ENCODE measurements at regions not wholly inside any gene's neighbourhood (a gene's known extent, or its start where the extent isn't known, plus 50 kb on each side); places are given as distances from the start of the nearest gene placed in this dataset.

GRCh38 chr5:145557345-145557744 is 277.8 kb downstream of the PRELID2 start:
- no peak overlapping the region for H2BK20ac ChIP-seq (ENCODE audit: low read depth, low read length)
- H3K9me1 ChIP-seq (ENCODE audit: insufficient read depth, low read length) = no peaks in the 10 kb centered on the region
- no peak overlapping the region for H3K4me3 ChIP-seq (ENCODE audit: insufficient read depth, low read depth, low read length)
- H2AFZ ChIP-seq (replicated peaks; ENCODE audit: low read length, poor library complexity) = no peak overlapping the region
- no peak overlapping the region for H3K56ac ChIP-seq (ENCODE audit: extremely low read depth, insufficient read depth, low read length)
- H3K18ac ChIP-seq (ENCODE audit: low read depth, low read length) = no peak overlapping the region
- ChIA-PET POLR2A (ENCODE audit: unreplicated experiment) (no interaction called here), CTCF (no interaction called here)
- DNase-seq (no peak), ATAC-seq (ENCODE audit: low read depth) (no peak)
- H4K20me1 ChIP-seq (ENCODE audit: insufficient read depth, low read length) = no peaks in the 10 kb centered on the region
- in situ Hi-C loops (cut with MboI; ENCODE audit: low sequenced_read_pairs) = no loop called here
- H2BK5ac ChIP-seq (ENCODE audit: low read depth, low read length, poor library complexity, severe bottlenecking) = no peak overlapping the region
- no peak overlapping the region for H3K23ac ChIP-seq (ENCODE audit: low read depth, low read length)
- H3K36me3 ChIP-seq (ENCODE audit: control insufficient read depth, insufficient read depth, low read length) = no peaks in the 10 kb centered on the region
- dilution Hi-C loops (cut with HindIII; ENCODE audit: low sequenced_read_pairs, unreplicated experiment) = no loop called here
- H3K79me1 ChIP-seq (ENCODE audit: low read depth in 1 of 2, low read length in 2 of 2) = no peaks in the 10 kb centered on the region
- no peak overlapping the region for H2AK5ac ChIP-seq (ENCODE audit: low read depth, low read length)
- no peak overlapping the region for H3K27ac ChIP-seq (ENCODE audit: insufficient read depth, low read length)
- H3K4ac ChIP-seq (ENCODE audit: low read depth, low read length) = no peak overlapping the region
- H3K27me3 ChIP-seq (ENCODE audit: control insufficient read depth, insufficient read depth, low read length) = no peaks in the 10 kb centered on the region
- no peak overlapping the region for H2BK120ac ChIP-seq (ENCODE audit: low read depth, low read length)
- H3K14ac ChIP-seq (replicated peaks; ENCODE audit: low read depth, low read length) = no peak overlapping the region
- no peak overlapping the region for H2BK15ac ChIP-seq (ENCODE audit: low read depth, low read length)
- no peak overlapping the region for H4K8ac ChIP-seq (ENCODE audit: low read depth in 2 of 2, low read length in 2 of 2)
- H4K5ac ChIP-seq (ENCODE audit: low read depth, low read length) = no peak overlapping the region
- H2AK9ac ChIP-seq (replicated peaks; ENCODE audit: low read depth, low read length, poor library complexity) = no peak overlapping the region
- no peak overlapping the region for H3K9ac ChIP-seq (ENCODE audit: low read depth, low read length)
- H4K91ac ChIP-seq (ENCODE audit: insufficient read depth, low read depth, low read length) = no peak overlapping the region
- no peaks in the 10 kb centered on the region; the same call in 1 of the 2 replicates for H3K4me1 ChIP-seq (ENCODE audit: control insufficient read depth, insufficient read depth, low read length)
- no TSS peak for BruUV-seq (replicated peaks)
- H3K4me2 ChIP-seq (ENCODE audit: low read depth, low read length) = no peak overlapping the region
- no peaks in the 10 kb centered on the region for H3K9me3 ChIP-seq (ENCODE audit: control insufficient read depth, insufficient read depth, low read length)
- TF ChIP-seq MAZ (IDR thresholded peaks at IDR 0.05; ENCODE audit: borderline replicate concordance, low read depth, low read length) (no peak), CEBPB (IDR thresholded peaks at IDR 0.05; ENCODE audit: low read depth, low read length) (no peak), RAD21 (IDR thresholded peaks at IDR 0.05; ENCODE audit: low read length) (no peak), NFE2L2 (IDR thresholded peaks at IDR 0.05; ENCODE audit: low read depth, low read length) (no peak), MAFK (IDR thresholded peaks at IDR 0.05; ENCODE audit: low read depth, low read length) (no peak), MXI1 (IDR thresholded peaks at IDR 0.05; ENCODE audit: borderline replicate concordance, low read depth, low read length) (no peak), BHLHE40 (IDR thresholded peaks at IDR 0.05; ENCODE audit: low read depth, low read length) (no peak), FOS (IDR thresholded peaks at IDR 0.05; ENCODE audit: low read depth, low read length) (no peak), CHD1 (IDR thresholded peaks at IDR 0.05; ENCODE audit: low read depth, low read length) (no peak), USF2 (IDR thresholded peaks at IDR 0.05; ENCODE audit: low read depth, low read length) (no peak), RCOR1 (IDR thresholded peaks at IDR 0.05; ENCODE audit: insufficient replicate concordance, low read length) (no peak), SMC3 (IDR thresholded peaks at IDR 0.05; ENCODE audit: low read depth, low read length) (no peak), RFX5 (IDR thresholded peaks at IDR 0.05; ENCODE audit: low read depth, low read length) (no peak), POLR2A (IDR thresholded peaks at IDR 0.05; ENCODE audit: low read depth, low read length) (no peak)
- TF ChIP-seq, protein P1, sequence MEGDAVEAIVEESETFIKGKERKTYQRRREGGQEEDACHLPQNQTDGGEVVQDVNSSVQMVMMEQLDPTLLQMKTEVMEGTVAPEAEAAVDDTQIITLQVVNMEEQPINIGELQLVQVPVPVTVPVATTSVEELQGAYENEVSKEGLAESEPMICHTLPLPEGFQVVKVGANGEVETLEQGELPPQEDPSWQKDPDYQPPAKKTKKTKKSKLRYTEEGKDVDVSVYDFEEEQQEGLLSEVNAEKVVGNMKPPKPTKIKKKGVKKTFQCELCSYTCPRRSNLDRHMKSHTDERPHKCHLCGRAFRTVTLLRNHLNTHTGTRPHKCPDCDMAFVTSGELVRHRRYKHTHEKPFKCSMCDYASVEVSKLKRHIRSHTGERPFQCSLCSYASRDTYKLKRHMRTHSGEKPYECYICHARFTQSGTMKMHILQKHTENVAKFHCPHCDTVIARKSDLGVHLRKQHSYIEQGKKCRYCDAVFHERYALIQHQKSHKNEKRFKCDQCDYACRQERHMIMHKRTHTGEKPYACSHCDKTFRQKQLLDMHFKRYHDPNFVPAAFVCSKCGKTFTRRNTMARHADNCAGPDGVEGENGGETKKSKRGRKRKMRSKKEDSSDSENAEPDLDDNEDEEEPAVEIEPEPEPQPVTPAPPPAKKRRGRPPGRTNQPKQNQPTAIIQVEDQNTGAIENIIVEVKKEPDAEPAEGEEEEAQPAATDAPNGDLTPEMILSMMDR (conservative IDR thresholded peaks at IDR 0.05; ENCODE audit: low read depth, low read length) = no peak
- TF ChIP-seq, protein P2, sequence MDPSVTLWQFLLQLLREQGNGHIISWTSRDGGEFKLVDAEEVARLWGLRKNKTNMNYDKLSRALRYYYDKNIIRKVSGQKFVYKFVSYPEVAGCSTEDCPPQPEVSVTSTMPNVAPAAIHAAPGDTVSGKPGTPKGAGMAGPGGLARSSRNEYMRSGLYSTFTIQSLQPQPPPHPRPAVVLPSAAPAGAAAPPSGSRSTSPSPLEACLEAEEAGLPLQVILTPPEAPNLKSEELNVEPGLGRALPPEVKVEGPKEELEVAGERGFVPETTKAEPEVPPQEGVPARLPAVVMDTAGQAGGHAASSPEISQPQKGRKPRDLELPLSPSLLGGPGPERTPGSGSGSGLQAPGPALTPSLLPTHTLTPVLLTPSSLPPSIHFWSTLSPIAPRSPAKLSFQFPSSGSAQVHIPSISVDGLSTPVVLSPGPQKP (IDR thresholded peaks at IDR 0.05; ENCODE audit: borderline replicate concordance, low read depth, low read length) = no peak
- WGBS, 2 experiments (ENCODE audit: extremely low coverage in 2 of 2, insufficient read length in 1 of 2) = no CpG with 5 or more reads among the region's 1 CpG
- intact Hi-C loops (cut with micrococcal nuclease) = no loop called here

Measured in IMR-90 (cell line).